ENCODE measurements at regions not wholly inside any gene's neighbourhood (a gene's known extent, or its start where the extent isn't known, plus 50 kb on each side); places are given as distances from the start of the nearest gene placed in this dataset.

GRCh38 chr10:112871021-112871420, 79.0 kb upstream of the TCF7L2 start:
- Histone ChIP-seq H3K4me1 (ENCODE audit: control insufficient read depth, insufficient read depth, low read depth, low read length) (no peaks in the 10 kb centered on the region), H3K27ac (ENCODE audit: low read length, poor library complexity, severe bottlenecking) (no peak overlapping the region), H2BK120ac (ENCODE audit: low read depth, low read length) (no peak overlapping the region), H3K18ac (ENCODE audit: low read depth in 1 of 2, low read length in 2 of 2) (no peak overlapping the region), H3K4me3 (ENCODE audit: insufficient read depth in 1 of 2, low read depth in 1 of 2, low read length in 2 of 2) (no peak overlapping the region), H2AFZ (ENCODE audit: low read depth, low read length) (no peak overlapping the region), H3K4me2 (ENCODE audit: low read length, poor library complexity, severe bottlenecking) (no peak overlapping the region), H3K79me1 (replicated peaks; ENCODE audit: low read length, poor library complexity, severe bottlenecking) (no peaks in the 10 kb centered on the region), H4K91ac (ENCODE audit: low read length) (no peak overlapping the region), H3K14ac (ENCODE audit: low read length in 2 of 2) (no peak overlapping the region), H3K36me3 (ENCODE audit: control insufficient read depth in 1 of 2, insufficient read depth in 2 of 2, low read depth in 1 of 2, low read length in 2 of 2) (no peaks in the 10 kb centered on the region), H3K9me3 (ENCODE audit: control insufficient read depth, low read length) (peaks cover 8% of the 10 kb centered on the region), H3K4ac (ENCODE audit: low read depth in 1 of 2, low read length in 2 of 2) (no peak overlapping the region), H3K9ac (ENCODE audit: low read length) (no peak overlapping the region), H2AK5ac (ENCODE audit: low read length, severe bottlenecking) (no peak overlapping the region), H2BK15ac (ENCODE audit: low read depth, poor library complexity, severe bottlenecking) (no peak overlapping the region), H4K8ac (ENCODE audit: low read length) (no peak overlapping the region), H3K23ac (ENCODE audit: low read length in 2 of 2) (no peak overlapping the region), H3K27me3 (ENCODE audit: control insufficient read depth in 1 of 2, insufficient read depth in 1 of 2, low read length in 2 of 2) (no peaks in the 10 kb centered on the region), H2BK12ac (ENCODE audit: low read length in 2 of 2) (no peak overlapping the region), H2BK5ac (ENCODE audit: low read depth, low read length, poor library complexity, severe bottlenecking) (no peak overlapping the region)
- WGBS = 72% methylated on average over 1 of the region's 1 CpG
- DNase-seq = no peak

DNA sequence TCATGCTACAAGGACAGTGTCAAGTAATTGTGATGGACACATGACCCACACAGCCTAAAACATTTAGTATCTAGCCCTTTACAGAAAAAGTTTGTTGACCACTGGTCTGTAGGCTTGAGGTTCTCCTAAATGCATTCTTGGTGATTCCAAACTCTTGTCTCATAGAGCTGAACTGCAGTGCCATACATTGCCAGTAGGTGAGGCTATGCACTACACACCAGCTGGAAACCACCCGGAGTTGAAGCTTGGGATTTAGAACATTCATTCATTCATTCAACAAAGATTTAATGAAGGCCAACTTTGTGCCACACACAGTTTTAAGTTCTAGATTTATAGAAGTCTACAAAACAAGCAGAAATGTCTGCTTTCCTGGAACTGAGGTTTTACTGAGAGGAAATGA, 77.3 kb upstream of the TCF7L2 start:
- no peak overlapping the region for H4K91ac ChIP-seq (ENCODE audit: low read length)
- no peak overlapping the region for H2BK120ac ChIP-seq (ENCODE audit: low read depth, low read length)
- H3K14ac ChIP-seq (ENCODE audit: low read length in 2 of 2) = no peak overlapping the region
- H3K18ac ChIP-seq (ENCODE audit: low read depth in 1 of 2, low read length in 2 of 2) = no peak overlapping the region
- H2AK5ac ChIP-seq (ENCODE audit: low read length, severe bottlenecking) = no peak overlapping the region
- H4K8ac ChIP-seq (ENCODE audit: low read length) = no peak overlapping the region
- H3K9ac ChIP-seq (ENCODE audit: low read length) = no peak overlapping the region
- no peak overlapping the region for H2AFZ ChIP-seq (ENCODE audit: low read depth, low read length)
- no peak overlapping the region for H2BK12ac ChIP-seq (ENCODE audit: low read length in 2 of 2)
- no peak overlapping the region for H3K4ac ChIP-seq (ENCODE audit: low read depth in 1 of 2, low read length in 2 of 2)
- H3K4me3 ChIP-seq (ENCODE audit: insufficient read depth in 1 of 2, low read depth in 1 of 2, low read length in 2 of 2) = no peak overlapping the region
- H3K27me3 ChIP-seq (ENCODE audit: control insufficient read depth in 1 of 2, insufficient read depth in 1 of 2, low read length in 2 of 2) = no peaks in the 10 kb centered on the region
- no peaks in the 10 kb centered on the region for H3K4me1 ChIP-seq (ENCODE audit: control insufficient read depth, insufficient read depth, low read depth, low read length)
- no peak overlapping the region for H2BK5ac ChIP-seq (ENCODE audit: low read depth, low read length, poor library complexity, severe bottlenecking)
- no peak overlapping the region for H2BK15ac ChIP-seq (ENCODE audit: low read depth, poor library complexity, severe bottlenecking)
- 100% methylated on average over 1 of the region's 1 CpG for WGBS
- H3K79me1 ChIP-seq (replicated peaks; ENCODE audit: low read length, poor library complexity, severe bottlenecking) = no peaks in the 10 kb centered on the region
- no peaks in the 10 kb centered on the region for H3K36me3 ChIP-seq (ENCODE audit: control insufficient read depth in 1 of 2, insufficient read depth in 2 of 2, low read depth in 1 of 2, low read length in 2 of 2)
- peaks cover 8% of the 10 kb centered on the region for H3K9me3 ChIP-seq (ENCODE audit: control insufficient read depth, low read length)
- no peak overlapping the region for H3K4me2 ChIP-seq (ENCODE audit: low read length, poor library complexity, severe bottlenecking)
- no peak for DNase-seq
- H3K23ac ChIP-seq (ENCODE audit: low read length in 2 of 2) = no peak overlapping the region
- H3K27ac ChIP-seq (ENCODE audit: low read length, poor library complexity, severe bottlenecking) = no peak overlapping the region

GRCh38 chr10:112873541-112873940, 76.5 kb upstream of the TCF7L2 start:
- no peak overlapping the region for H3K14ac ChIP-seq (ENCODE audit: low read length in 2 of 2)

GRCh38 chr10:112874982-112875381, 75.1 kb upstream of the TCF7L2 start:
- no peak overlapping the region for H3K18ac ChIP-seq (ENCODE audit: low read depth in 1 of 2, low read length in 2 of 2)
- H3K9ac ChIP-seq (ENCODE audit: low read length) = no peak overlapping the region
- H3K27ac ChIP-seq (ENCODE audit: low read length, poor library complexity, severe bottlenecking) = no peak overlapping the region
- WGBS = 88% methylated on average over 4 of the region's 4 CpGs
- no peak overlapping the region for H2AK5ac ChIP-seq (ENCODE audit: low read length, severe bottlenecking)
- no peak for DNase-seq
- H3K14ac ChIP-seq (ENCODE audit: low read length in 2 of 2) = no peak overlapping the region
- no peaks in the 10 kb centered on the region for H3K79me1 ChIP-seq (replicated peaks; ENCODE audit: low read length, poor library complexity, severe bottlenecking)
- H3K4me2 ChIP-seq (ENCODE audit: low read length, poor library complexity, severe bottlenecking) = no peak overlapping the region
- no peak overlapping the region for H4K91ac ChIP-seq (ENCODE audit: low read length)
- H2BK120ac ChIP-seq (ENCODE audit: low read depth, low read length) = no peak overlapping the region
- no peak overlapping the region for H2BK5ac ChIP-seq (ENCODE audit: low read depth, low read length, poor library complexity, severe bottlenecking)
- no peak overlapping the region for H4K8ac ChIP-seq (ENCODE audit: low read length)
- H2BK15ac ChIP-seq (ENCODE audit: low read depth, poor library complexity, severe bottlenecking) = no peak overlapping the region
- no peak overlapping the region for H3K4ac ChIP-seq (ENCODE audit: low read depth in 1 of 2, low read length in 2 of 2)
- peaks cover 8% of the 10 kb centered on the region for H3K9me3 ChIP-seq (ENCODE audit: control insufficient read depth, low read length)
- no peak overlapping the region for H2AFZ ChIP-seq (ENCODE audit: low read depth, low read length)
- H3K4me1 ChIP-seq (ENCODE audit: control insufficient read depth, insufficient read depth, low read depth, low read length) = no peaks in the 10 kb centered on the region
- no peaks in the 10 kb centered on the region for H3K27me3 ChIP-seq (ENCODE audit: control insufficient read depth in 1 of 2, insufficient read depth in 1 of 2, low read length in 2 of 2)
- no peak overlapping the region for H2BK12ac ChIP-seq (ENCODE audit: low read length in 2 of 2)
- no peak overlapping the region for H3K4me3 ChIP-seq (ENCODE audit: insufficient read depth in 1 of 2, low read depth in 1 of 2, low read length in 2 of 2)
- H3K36me3 ChIP-seq (ENCODE audit: control insufficient read depth in 1 of 2, insufficient read depth in 2 of 2, low read depth in 1 of 2, low read length in 2 of 2) = no peaks in the 10 kb centered on the region
- H3K23ac ChIP-seq (ENCODE audit: low read length in 2 of 2) = no peak overlapping the region

More at GRCh38 chr10:112873541-112873940, 76.5 kb upstream of the TCF7L2 start:
- Histone ChIP-seq H4K91ac (ENCODE audit: low read length) (no peak overlapping the region), H3K4me2 (ENCODE audit: low read length, poor library complexity, severe bottlenecking) (no peak overlapping the region), H3K9ac (ENCODE audit: low read length) (no peak overlapping the region), H2BK120ac (ENCODE audit: low read depth, low read length) (no peak overlapping the region), H3K4me3 (ENCODE audit: insufficient read depth in 1 of 2, low read depth in 1 of 2, low read length in 2 of 2) (no peak overlapping the region), H3K4me1 (ENCODE audit: control insufficient read depth, insufficient read depth, low read depth, low read length) (no peaks in the 10 kb centered on the region), H3K27ac (ENCODE audit: low read length, poor library complexity, severe bottlenecking) (no peak overlapping the region), H3K4ac (ENCODE audit: low read depth in 1 of 2, low read length in 2 of 2) (no peak overlapping the region), H2AFZ (ENCODE audit: low read depth, low read length) (no peak overlapping the region), H4K8ac (ENCODE audit: low read length) (no peak overlapping the region), H3K9me3 (ENCODE audit: control insufficient read depth, low read length) (peaks cover 8% of the 10 kb centered on the region), H2BK5ac (ENCODE audit: low read depth, low read length, poor library complexity, severe bottlenecking) (no peak overlapping the region), H2AK5ac (ENCODE audit: low read length, severe bottlenecking) (no peak overlapping the region), H3K18ac (ENCODE audit: low read depth in 1 of 2, low read length in 2 of 2) (no peak overlapping the region), H3K36me3 (ENCODE audit: control insufficient read depth in 1 of 2, insufficient read depth in 2 of 2, low read depth in 1 of 2, low read length in 2 of 2) (no peaks in the 10 kb centered on the region), H2BK12ac (ENCODE audit: low read length in 2 of 2) (no peak overlapping the region), H3K23ac (ENCODE audit: low read length in 2 of 2) (no peak overlapping the region), H2BK15ac (ENCODE audit: low read depth, poor library complexity, severe bottlenecking) (no peak overlapping the region), H3K79me1 (replicated peaks; ENCODE audit: low read length, poor library complexity, severe bottlenecking) (no peaks in the 10 kb centered on the region), H3K27me3 (ENCODE audit: control insufficient read depth in 1 of 2, insufficient read depth in 1 of 2, low read length in 2 of 2) (no peaks in the 10 kb centered on the region)
- no CpG with 5 or more reads among the region's 1 CpG for WGBS
- no peak for DNase-seq

Measured in mesenchymal stem cell (in vitro differentiated cells and primary cell).